A673 (cell line): ENCODE measurements at regions not wholly inside any gene's neighbourhood (a gene's known extent, or its start where the extent isn't known, plus 50 kb on each side); places are given as distances from the start of the nearest gene placed in this dataset.
"Not testable (repeated sequence)": the region's sequence is repeated elsewhere in the genome, so short reads cannot be mapped to it uniquely, and the experiment has no call there.

Experiments used
- BruUV-seq: library from RNA; stranded (reverse); fragments of 400-500 nt; replicated peaks from 2 replicates; lab custom pipeline; 2021; lab: Mats Ljungman, UMichigan
- CTCF ChIA-PET: fragments of 300-600 bp; sonication (Branson Sonifier 250); formaldehyde crosslinking; loops from one replicate; lab custom pipeline; 2022; ENCODE audit warnings: antibody characterized with exemption; lab: Charles Lee
- POLR2A ChIA-PET: fragments of 300-600 bp; sonication (Branson Sonifier 250); formaldehyde crosslinking; loops from one replicate; lab custom pipeline; 2022; ENCODE audit warnings: antibody characterized with exemption; ENCODE audit not compliant: low non-redundant PET; lab: Charles Lee
- DNase-seq: peaks from one replicate; pipeline ENCODE4 v3.0.0-alpha.2; 2015; ENCODE audit warnings: low spot score
- H3K27ac ChIP-seq: fragments of 200-600 bp; sonication (generic); 2 replicates; pipeline ENCODE4 v1.5.1; 2016; ENCODE audit warnings: mixed run types, low read depth, mild to moderate bottlenecking, mixed read lengths, antibody characterized with exemption, low read length; ENCODE audit not compliant: poor library complexity, severe bottlenecking
- H3K27me3 ChIP-seq: fragments of 200-600 bp; sonication (generic); replicated peaks from 2 replicates; pipeline ENCODE4 v1.6.1; 2017; ENCODE audit warnings: mixed run types, low read depth, mild to moderate bottlenecking, mixed read lengths, antibody characterized with exemption, low read length; ENCODE audit not compliant: insufficient read depth, poor library complexity
- H3K36me3 ChIP-seq: fragments of 200-600 bp; sonication (generic); 2 replicates; pipeline ENCODE4 v1.6.1; 2016; ENCODE audit warnings: mixed run types, mild to moderate bottlenecking, mixed read lengths, antibody characterized with exemption, low read length; ENCODE audit not compliant: insufficient read depth, poor library complexity, severe bottlenecking
- H3K4me1 ChIP-seq: fragments of 200-600 bp; sonication (generic); 2 replicates; pipeline ENCODE4 v1.6.1; 2017; ENCODE audit warnings: mixed run types, mild to moderate bottlenecking, mixed read lengths, antibody characterized with exemption, low read length; ENCODE audit not compliant: insufficient read depth, poor library complexity, severe bottlenecking
- H3K4me3 ChIP-seq: fragments of 200-600 bp; sonication (generic); 2 replicates; pipeline ENCODE4 v1.5.1; 2016; ENCODE audit warnings: low read depth, mixed run types, mild to moderate bottlenecking, mixed read lengths, low read length; ENCODE audit not compliant: poor library complexity, severe bottlenecking
- H3K9me3 ChIP-seq: fragments of 200-600 bp; sonication (generic); 2 replicates; pipeline ENCODE4 v1.6.1; 2016; ENCODE audit warnings: mixed run types, low read depth, mild to moderate bottlenecking, mixed read lengths, antibody characterized with exemption, low read length; ENCODE audit not compliant: poor library complexity, severe bottlenecking
- CTCF ChIP-seq: fragments of 300-800, 200-600 bp; sonication (generic); conservative IDR thresholded peaks from 2 replicates; pipeline ENCODE4 v1.5.1; 2017; ENCODE audit warnings: low read depth, mild to moderate bottlenecking, antibody characterized with exemption, low read length, moderate library complexity, mixed read lengths
- EZH2 ChIP-seq: fragments of 200-600 bp; sonication (generic); IDR thresholded peaks from 2 replicates; pipeline ENCODE4 v1.6.1; 2017; ENCODE audit warnings: borderline replicate concordance, low read depth, mild to moderate bottlenecking, mixed read lengths, antibody characterized with exemption, low read length; ENCODE audit not compliant: poor library complexity, severe bottlenecking
- intact Hi-C: fragments of 100-400 bp; cut with micrococcal nuclease; formaldehyde crosslinking; loops from one replicate; pipeline ENCODE4 v1.10.0; 2022; ENCODE audit not compliant: unreplicated experiment

- POLR2A ChIA-PET = no interaction called here
These were observed 67.0 kb downstream of the EBLN1 start for GRCh38 chr10:22150842-22151241.

GRCh38 chr10:22148961-22149360 is 68.9 kb downstream of the EBLN1 start:
- intact Hi-C loops = no loop called here
- Histone ChIP-seq H3K9me3 (no peaks in the 10 kb centered on the region), H3K27me3 (no peaks in the 10 kb centered on the region), H3K4me1 (no peaks in the 10 kb centered on the region), H3K36me3 (no peaks in the 10 kb centered on the region), H3K4me3 (no peak overlapping the region), H3K27ac (no peak overlapping the region)
- ChIA-PET POLR2A (no interaction called here), CTCF (no interaction called here)
- BruUV-seq = no TSS peak
- no peak for TF ChIP-seq EZH2
- no peak for TF ChIP-seq CTCF
- peak; percentile 23 for DNase-seq

More at GRCh38 chr10:22150842-22151241, 67.0 kb downstream of the EBLN1 start:
- H3K36me3 ChIP-seq = no peaks in the 10 kb centered on the region
- no peaks in the 10 kb centered on the region for H3K4me1 ChIP-seq
- no peak overlapping the region for H3K27ac ChIP-seq
- CTCF ChIA-PET = no interaction called here
- TF ChIP-seq EZH2 (no peak), CTCF (no peak)
- no peak for DNase-seq
- no peaks in the 10 kb centered on the region for H3K9me3 ChIP-seq
- H3K27me3 ChIP-seq = no peaks in the 10 kb centered on the region
- H3K4me3 ChIP-seq = no peak overlapping the region
- no TSS peak for BruUV-seq
- intact Hi-C loops = no loop called here

- H3K4me3 ChIP-seq, BruUV-seq, H3K27me3 ChIP-seq, DNase-seq, H3K36me3 ChIP-seq, intact Hi-C loops, H3K27ac ChIP-seq, H3K9me3 ChIP-seq, POLR2A ChIA-PET, H3K4me1 ChIP-seq: not testable (repeated sequence)
- CTCF ChIA-PET = interaction anchor here (0.6 kb wide), 1 partner anchor 1051 kb away, joined by 3 read pairs; no protein-coding TSS in a partner anchor
These were observed 71.9 kb downstream of the EBLN1 start for GRCh38 chr10:22145873-22146272.

- DNase-seq = no peak
- Histone ChIP-seq H3K36me3 (no peaks in the 10 kb centered on the region), H3K4me3 (no peak overlapping the region), H3K27ac (no peak overlapping the region), H3K9me3 (no peaks in the 10 kb centered on the region), H3K4me1 (no peaks in the 10 kb centered on the region), H3K27me3 (no peaks in the 10 kb centered on the region)
- ChIA-PET CTCF (no interaction called here), POLR2A (no interaction called here)
- intact Hi-C loops = no loop called here
- TF ChIP-seq CTCF = no peak
- TF ChIP-seq EZH2 = no peak
- no TSS peak for BruUV-seq
These were observed 80.3 kb downstream of the EBLN1 start for GRCh38 chr10:22137542-22137941.
